IMR-90 (cell line): ENCODE measurements at regions not wholly inside any gene's neighbourhood (a gene's known extent, or its start where the extent isn't known, plus 50 kb on each side); places are given as distances from the start of the nearest gene placed in this dataset.
A peak's percentile ranks its signal among the peaks of the same experiment; 100 is the strongest.

Experiments used
- ATAC-seq: fragments of 200-7000 bp; cut with Tn5 transposase; 2 replicates; pipeline ENCODE4 v1.9.1; 2020; ENCODE audit warnings: low read depth, mild to moderate bottlenecking, moderate library complexity
- BruUV-seq: library from RNA; stranded (reverse); fragments of 400-500 nt; replicated peaks from 2 replicates; lab custom pipeline; 2021; lab: Mats Ljungman, UMichigan
- CTCF ChIA-PET: fragments of 300-600 bp; formaldehyde crosslinking; extraction: SDS; loops from one replicate; lab custom pipeline; 2021; ENCODE audit warnings: antibody characterized with exemption; lab: Yijun Ruan, JAX
- POLR2A ChIA-PET: fragments of 300-600 bp; sonication (Branson Sonifier 250); formaldehyde crosslinking; loops from one replicate; lab custom pipeline; 2022; ENCODE audit warnings: antibody characterized with exemption; ENCODE audit not compliant: unreplicated experiment; lab: Charles Lee
- DNase-seq: peaks from one replicate; pipeline ENCODE4 v3.0.0; 2013
- H2AFZ ChIP-seq: replicated peaks from 2 replicates; pipeline ENCODE3; 2013; ENCODE audit warnings: low read length, mild to moderate bottlenecking; ENCODE audit not compliant: poor library complexity
- H2AK5ac ChIP-seq: 2 replicates; pipeline ENCODE4 v1.6.1; 2013; ENCODE audit warnings: low read depth, low read length, inconsistent platforms
- H2AK9ac ChIP-seq: replicated peaks from 2 replicates; pipeline ENCODE3; 2013; ENCODE audit warnings: mild to moderate bottlenecking, low read depth, low read length, moderate library complexity; ENCODE audit not compliant: poor library complexity
- H2BK120ac ChIP-seq: 2 replicates; pipeline ENCODE4 v1.6.1; 2013; ENCODE audit warnings: low read depth, low read length, inconsistent platforms
- H2BK15ac ChIP-seq: 3 replicates; pipeline ENCODE4 v1.6.1; 2013; ENCODE audit warnings: low read depth, low read length, inconsistent platforms
- H2BK20ac ChIP-seq: 2 replicates; pipeline ENCODE4 v1.6.1; 2013; ENCODE audit warnings: low read depth, mild to moderate bottlenecking, inconsistent platforms, low read length, moderate library complexity
- H2BK5ac ChIP-seq: 2 replicates; pipeline ENCODE4 v1.6.1; 2013; ENCODE audit warnings: mild to moderate bottlenecking, low read depth, low read length, inconsistent platforms; ENCODE audit not compliant: poor library complexity, severe bottlenecking
- H3K14ac ChIP-seq: replicated peaks from 2 replicates; pipeline ENCODE4 v1.6.1; 2013; ENCODE audit warnings: low read depth, low read length, inconsistent platforms
- H3K18ac ChIP-seq: 2 replicates; pipeline ENCODE4 v1.6.1; 2013; ENCODE audit warnings: low read depth, low read length, control low read depth
- H3K23ac ChIP-seq: 2 replicates; pipeline ENCODE4 v1.6.1; 2013; ENCODE audit warnings: low read depth, low read length, inconsistent platforms
- H3K27ac ChIP-seq: 2 replicates; pipeline ENCODE4 v1.5.1; 2013; ENCODE audit warnings: mild to moderate bottlenecking, control low read depth, low read length; ENCODE audit not compliant: insufficient read depth
- H3K27me3 ChIP-seq: 2 replicates; pipeline ENCODE4 v1.6.1; 2013; ENCODE audit warnings: low read length; ENCODE audit not compliant: control insufficient read depth, insufficient read depth
- H3K36me3 ChIP-seq: 2 replicates; pipeline ENCODE4 v1.6.1; 2013; ENCODE audit warnings: low read length, mixed read lengths; ENCODE audit not compliant: control insufficient read depth, insufficient read depth
- H3K4ac ChIP-seq: 2 replicates; pipeline ENCODE4 v1.6.1; 2013; ENCODE audit warnings: low read depth, low read length, inconsistent platforms
- H3K4me1 ChIP-seq: 2 replicates; pipeline ENCODE4 v1.6.1; 2013; ENCODE audit warnings: low read length, mixed read lengths; ENCODE audit not compliant: control insufficient read depth, insufficient read depth
- H3K4me2 ChIP-seq: 2 replicates; pipeline ENCODE4 v1.6.1; 2013; ENCODE audit warnings: low read depth, mild to moderate bottlenecking, control low read depth, low read length, moderate library complexity
- H3K4me3 ChIP-seq: 2 replicates; pipeline ENCODE4 v1.5.1; 2013; ENCODE audit warnings: low read depth, mild to moderate bottlenecking, control low read depth, low read length, moderate library complexity; ENCODE audit not compliant: insufficient read depth
- H3K56ac ChIP-seq: 2 replicates; pipeline ENCODE4 v1.6.1; 2013; ENCODE audit warnings: low read length, inconsistent platforms; ENCODE audit not compliant: insufficient read depth; ENCODE audit errors: extremely low read depth
- H3K79me1 ChIP-seq, 2 experiments: 2 replicates each; pipeline ENCODE4 v1.6.1; 2013; ENCODE audit warnings: low read length in 2 of 2, inconsistent platforms in 1 of 2, low read depth in 1 of 2
- H3K9ac ChIP-seq: 2 replicates; pipeline ENCODE4 v1.6.1; 2013; ENCODE audit warnings: low read depth, low read length, control low read depth
- H3K9me1 ChIP-seq: 2 replicates; pipeline ENCODE4 v1.6.1; 2013; ENCODE audit warnings: low read length, inconsistent platforms; ENCODE audit not compliant: insufficient read depth
- H3K9me3 ChIP-seq: 2 replicates; pipeline ENCODE4 v1.6.1; 2013; ENCODE audit warnings: low read length; ENCODE audit not compliant: control insufficient read depth, insufficient read depth
- H4K20me1 ChIP-seq: 2 replicates; pipeline ENCODE4 v1.6.1; 2013; ENCODE audit warnings: low read length, inconsistent platforms; ENCODE audit not compliant: insufficient read depth
- H4K5ac ChIP-seq: 2 replicates; pipeline ENCODE4 v1.6.1; 2013; ENCODE audit warnings: mild to moderate bottlenecking, low read depth, low read length, control low read depth
- H4K8ac ChIP-seq, 2 experiments: 2 replicates each; pipeline ENCODE4 v1.6.1; 2013; ENCODE audit warnings: low read depth in 2 of 2, low read length in 2 of 2, control low read depth in 1 of 2, inconsistent platforms in 1 of 2
- H4K91ac ChIP-seq: 2 replicates; pipeline ENCODE4 v1.6.1; 2013; ENCODE audit warnings: low read depth, low read length, inconsistent platforms; ENCODE audit not compliant: insufficient read depth
- ELK1 ChIP-seq: fragments of 150-350 bp; IDR thresholded peaks from 2 replicates; pipeline ENCODE4 v1.6.1; 2016; ENCODE audit warnings: low read depth, mild to moderate bottlenecking, low read length, moderate library complexity, borderline replicate concordance
- MAFK ChIP-seq: IDR thresholded peaks from 2 replicates; pipeline ENCODE4 v1.6.1; 2012; ENCODE audit warnings: low read depth, low read length, improper control_type of control experiment
- POLR2A ChIP-seq: IDR thresholded peaks from 2 replicates; pipeline ENCODE4 v1.6.1; 2012; ENCODE audit warnings: mild to moderate bottlenecking, low read depth, low read length
- WGBS, 2 experiments: methylation state at CpG; one replicate each; pipeline versions ENCODE4 v1.1.5 to v1.1.7; 2013; ENCODE audit warnings: missing lambda C conversion rate in 2 of 2; ENCODE audit not compliant: insufficient read length in 1 of 2; ENCODE audit errors: extremely low coverage in 2 of 2; 5-methylcytosine and 5-hydroxymethylcytosine counted together
- dilution Hi-C: fragments of 300-500 bp; cut with HindIII; formaldehyde crosslinking; loops from one replicate; pipeline ENCODE4 v1.14.3; 2018; ENCODE audit warnings: low sequenced_read_pairs; ENCODE audit not compliant: unreplicated experiment
- in situ Hi-C: fragments of 300-500 bp; cut with MboI; formaldehyde crosslinking; loops from 3 replicates; pipeline ENCODE4 v1.14.3; 2019; ENCODE audit warnings: low sequenced_read_pairs, inconsistent platforms, mixed read lengths
- intact Hi-C: fragments of 100-400 bp; cut with micrococcal nuclease; formaldehyde crosslinking; loops from 2 replicates; pipeline ENCODE4 v1.10.0; 2022

DNA sequence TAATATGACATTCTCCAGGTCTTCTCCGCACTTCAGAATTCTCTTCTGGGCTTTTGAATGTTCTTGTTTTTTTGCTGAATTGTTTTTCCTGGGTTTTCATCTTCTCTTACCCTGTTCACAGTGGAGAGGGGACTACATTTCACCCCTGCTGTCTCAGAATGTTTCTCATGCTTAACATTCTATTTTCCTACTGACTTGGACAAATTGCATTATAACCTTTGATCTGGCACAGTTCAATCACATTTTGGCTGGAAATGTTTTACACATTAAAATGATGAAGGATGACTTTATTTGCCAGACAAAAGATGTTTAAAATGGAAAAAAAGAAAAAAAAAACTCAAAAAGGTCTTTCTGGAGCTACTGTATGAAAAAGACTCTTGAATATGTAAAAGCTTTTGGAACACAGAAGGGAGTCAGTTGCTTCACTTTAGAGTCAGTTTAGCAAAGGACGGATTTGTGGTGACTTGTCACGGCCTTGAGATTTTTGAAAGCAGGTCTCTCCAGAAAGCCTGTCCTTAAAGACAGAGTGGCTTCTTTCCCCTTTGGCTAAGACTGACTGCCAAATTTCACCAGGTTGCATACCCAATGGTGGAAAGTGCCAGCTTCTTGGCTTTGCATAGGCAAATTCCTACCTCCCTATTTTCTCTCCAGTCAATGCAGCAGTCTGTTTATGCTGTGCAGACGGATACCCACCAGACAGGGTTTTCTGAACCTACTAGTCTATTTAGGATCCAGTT, 401.0 kb upstream of the TBL1XR1 start:
- no peak overlapping the region for H3K4me3 ChIP-seq
- peaks cover 10% of the 10 kb centered on the region for H3K9me1 ChIP-seq
- H2AK5ac ChIP-seq, result peak overlapping the region; percentile 2; the same call in 1 of the 2 replicates
- TF ChIP-seq MAFK (no peak), ELK1 (no peak), POLR2A (no peak)
- peaks cover 19% of the 10 kb centered on the region for H3K4me1 ChIP-seq
- H3K79me1 ChIP-seq, result no peaks in the 10 kb centered on the region
- no peak overlapping the region for H2AK9ac ChIP-seq
- CTCF ChIA-PET, result interaction anchor here (0.6 kb wide), 1 partner anchor 653 kb away, joined by 3 read pairs; no protein-coding TSS in a partner anchor
- WGBS, 2 experiments, result 82% methylated on average over 2 of the region's 4 CpGs; no CpG with 5 or more reads in 1 of the 2 experiments
- no peak overlapping the region for H3K9ac ChIP-seq
- peak overlapping the region; percentile 4; the same call in 1 of the 2 replicates for H2BK20ac ChIP-seq
- no peak overlapping the region for H3K14ac ChIP-seq
- no peaks in the 10 kb centered on the region for H4K20me1 ChIP-seq
- dilution Hi-C loops, result no loop called here
- no peaks in the 10 kb centered on the region for H3K9me3 ChIP-seq
- H4K5ac ChIP-seq, result no peak overlapping the region; the same call in 1 of the 2 replicates
- peak overlapping the region; percentile 18 to 86; a peak in 2 of 4 replicates for H4K8ac ChIP-seq
- intact Hi-C loops, result loop anchor here (5.0 to 10.0 kb wide), 2 partner anchors 121 to 403 kb away; partner anchors contain the start of gene TBL1XR1
- ATAC-seq (no peak), DNase-seq (no peak)
- in situ Hi-C loops, result no loop called here
- 0 out of 3 replicates have a peak overlapping the region, but pooled peaks have one; percentile 80 for H2BK15ac ChIP-seq
- H3K36me3 ChIP-seq, result no peaks in the 10 kb centered on the region
- H4K91ac ChIP-seq, result no peak overlapping the region
- no TSS peak for BruUV-seq
- no peak overlapping the region for H2AFZ ChIP-seq
- H2BK5ac ChIP-seq, result peak overlapping the region; percentile 62
- H3K4me2 ChIP-seq, result no peak overlapping the region
- H3K23ac ChIP-seq, result no peak overlapping the region
- H2BK120ac ChIP-seq, result peak overlapping the region; percentile 67; the same call in 1 of the 2 replicates
- H3K56ac ChIP-seq, result no peak overlapping the region
- POLR2A ChIA-PET, result no interaction called here
- H3K27me3 ChIP-seq, result no peaks in the 10 kb centered on the region
- H3K4ac ChIP-seq, result peak overlapping the region; percentile 22; the same call in 1 of the 2 replicates
- H3K18ac ChIP-seq, result peak overlapping the region; percentile 49
- H3K27ac ChIP-seq, result no peak overlapping the region
